Gastroesophageal sphincter (tissue), 3 donors: ENCODE measurements at regions not wholly inside any gene's neighbourhood (a gene's known extent, or its start where the extent isn't known, plus 50 kb on each side); places are given as distances from the start of the nearest gene placed in this dataset.

Source experiments
- CTCF ChIP-seq, 4 experiments: fragments of 200-600 bp in 2 of 4; fragments of 450-650 bp in 2 of 4; sonication (generic) in 1 of 4; IDR thresholded peaks; one replicate each; pipeline ENCODE4 v1.5.1; 2017 to 2019; ENCODE audit warnings: antibody characterized with exemption in 4 of 4, mild to moderate bottlenecking in 2 of 4, moderate library complexity in 2 of 4
- EP300 ChIP-seq: sonication (generic); formaldehyde crosslinking; IDR thresholded peaks from one replicate; pipeline ENCODE4 v1.6.1; 2017; ENCODE audit warnings: antibody characterized with exemption, mild to moderate bottlenecking

GRCh38 chr2:12863937-12864336, 147.2 kb downstream of the TRIB2 start:
- no peak for TF ChIP-seq CTCF (IDR thresholded peaks at IDR 0.05)
- no peak for TF ChIP-seq EP300
